Hepatic stellate cell (primary cell): ENCODE measurements at regions not wholly inside any gene's neighbourhood (a gene's known extent, or its start where the extent isn't known, plus 50 kb on each side); places are given as distances from the start of the nearest gene placed in this dataset.
"Not testable (repeated sequence)": the region's sequence is repeated elsewhere in the genome, so short reads cannot be mapped to it uniquely, and the experiment has no call there.

Experiments
- DNase-seq: peaks from one replicate; pipeline ENCODE4 v3.0.0; 2011; ENCODE audit warnings: low spot score

DNA sequence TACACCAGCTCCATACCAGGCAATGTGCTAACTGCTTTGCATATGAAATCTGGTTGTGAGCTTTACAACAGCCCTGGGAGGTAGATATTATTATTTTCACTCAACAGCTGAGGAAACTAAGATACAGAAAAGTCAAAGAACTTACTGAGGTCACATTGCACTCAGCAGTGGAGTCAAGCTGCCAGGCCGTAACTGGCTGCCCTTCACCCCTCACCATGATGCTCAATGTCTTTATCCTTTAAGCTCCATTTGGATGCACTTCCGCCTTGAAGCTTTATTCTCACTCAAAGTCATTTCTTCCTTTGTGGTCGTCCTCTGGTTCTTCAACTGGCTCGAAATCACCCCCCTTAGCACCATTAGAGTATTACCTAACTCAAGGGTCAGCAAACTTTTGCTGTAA, 81.7 kb upstream of the RALGPS2 start:
- no peak for DNase-seq

DNA sequence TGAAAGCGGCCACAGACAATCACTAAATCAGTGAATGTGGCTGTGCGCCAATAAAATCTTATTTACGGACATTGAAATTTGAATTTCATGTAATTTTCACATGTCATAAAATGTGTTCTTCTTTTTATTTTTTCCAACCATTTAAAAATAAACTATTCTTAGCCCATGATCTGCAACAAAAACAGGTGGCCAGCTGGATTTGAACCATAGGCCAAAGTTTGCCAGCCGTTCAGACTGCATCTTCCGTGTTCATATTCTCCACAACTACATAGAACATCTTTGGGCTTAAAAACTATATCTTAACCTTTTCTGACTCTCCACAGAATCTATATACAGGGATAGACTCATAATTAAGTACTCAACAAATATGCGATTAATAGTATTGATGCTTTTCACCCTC, 81.2 kb upstream of the RALGPS2 start:
- no peak for DNase-seq

DNA sequence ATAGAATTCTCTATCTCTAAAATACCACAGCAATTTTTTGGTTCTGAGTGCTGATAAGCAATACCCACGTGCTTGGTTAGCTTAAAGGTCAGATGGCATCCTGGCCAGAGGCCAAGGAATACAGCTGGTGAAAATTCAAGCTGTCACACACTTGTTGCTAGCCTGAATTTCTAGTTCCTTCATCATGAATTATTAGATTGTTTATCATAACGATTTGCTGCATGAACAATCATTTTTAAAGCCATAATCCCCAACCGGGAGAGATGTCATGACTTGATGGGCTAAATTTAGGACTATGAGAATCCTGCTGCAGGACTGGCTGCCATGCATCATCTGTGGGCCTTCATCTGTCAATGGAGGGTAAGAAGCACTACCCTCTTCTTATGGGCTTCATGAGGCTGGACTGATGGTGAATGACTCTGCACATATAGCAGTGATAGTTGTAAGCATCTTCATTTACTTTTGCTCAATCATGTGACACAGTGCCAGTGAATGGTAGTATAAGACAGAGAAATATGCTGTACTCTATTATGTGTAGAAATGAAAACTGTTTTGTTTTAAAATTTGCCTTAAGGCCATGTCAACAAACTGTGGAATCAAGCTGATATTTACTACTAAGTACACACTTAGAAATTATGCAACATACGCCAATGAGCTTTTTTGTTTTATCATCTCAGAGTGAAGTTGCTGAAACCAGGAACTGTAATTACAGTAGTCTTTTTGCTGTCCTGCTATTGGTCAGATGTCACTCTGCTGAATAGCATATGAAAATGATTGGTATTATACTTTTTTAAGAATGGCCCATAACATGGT, 80.5 kb upstream of the RALGPS2 start:
- DNase-seq: peak; percentile 30

DNA sequence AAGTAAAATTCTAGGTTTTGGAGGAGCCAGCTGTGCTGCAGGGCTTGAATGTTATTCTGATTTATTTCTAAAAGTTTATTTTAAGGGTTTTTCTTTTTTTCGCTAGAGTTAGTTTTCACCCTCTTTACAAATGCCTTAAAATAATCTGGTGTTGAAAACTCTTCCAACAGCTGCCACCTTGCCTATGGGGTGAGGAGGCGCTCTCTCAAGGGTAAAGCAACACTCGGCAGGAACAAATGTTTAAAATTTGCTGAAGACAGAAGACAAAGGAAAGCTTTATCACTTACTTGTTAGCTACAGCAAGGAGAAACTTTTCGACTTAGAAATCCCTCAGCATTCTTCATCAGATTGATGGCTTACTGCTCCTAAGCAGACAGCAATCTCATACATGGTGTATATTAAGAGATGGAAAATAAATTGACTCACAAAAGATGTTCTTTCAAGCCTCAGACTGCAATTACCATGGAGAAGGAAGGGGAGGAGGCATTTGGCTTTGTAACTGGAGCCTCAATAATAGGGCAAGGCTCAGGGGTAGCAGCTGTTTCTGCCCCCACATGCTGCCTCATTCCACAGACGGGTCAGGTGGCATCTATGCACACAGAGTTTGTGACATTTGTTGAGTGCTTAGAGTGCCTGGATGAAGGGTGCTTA, 79.8 kb upstream of the RALGPS2 start:
- no peak for DNase-seq

DNA sequence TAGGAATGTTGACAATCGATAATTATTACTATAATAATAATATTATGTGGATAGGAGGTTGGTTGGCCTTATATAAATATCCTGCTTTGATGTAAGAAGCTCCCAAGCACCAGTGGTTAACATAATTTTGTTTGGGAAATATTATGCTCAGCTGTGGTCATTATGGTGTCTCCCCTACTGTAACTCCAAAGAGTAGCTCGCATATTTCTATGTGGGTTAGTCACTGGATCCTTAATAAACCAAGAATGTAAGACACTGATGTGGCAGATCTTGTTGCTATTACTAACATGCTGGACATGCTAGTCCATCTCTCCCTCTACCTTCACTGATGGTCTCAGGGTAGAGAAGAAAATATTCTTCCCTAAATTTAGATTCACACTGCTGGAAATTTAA, 79.2 kb upstream of the RALGPS2 start:
- DNase-seq: peak; percentile 72

DNA sequence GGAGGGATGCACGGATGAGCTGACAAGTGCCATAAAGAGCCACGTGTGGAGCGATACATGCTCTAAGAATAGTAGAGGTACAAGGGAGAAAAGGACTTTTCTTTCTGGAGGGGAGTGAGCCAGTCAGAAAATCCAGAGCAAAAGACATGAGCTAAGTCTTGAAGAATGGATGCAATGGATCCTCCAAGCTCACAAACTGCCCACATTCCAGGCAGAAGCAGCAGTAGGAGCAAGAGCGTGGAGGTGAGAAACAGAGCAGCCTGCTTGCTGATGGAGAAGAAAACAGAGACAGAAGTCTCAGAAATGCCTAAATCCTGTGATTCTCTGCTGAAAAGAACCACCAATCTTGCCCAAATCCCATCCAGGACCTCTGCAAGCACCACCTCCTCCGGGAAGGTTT, 78.2 kb upstream of the RALGPS2 start:
- no peak for DNase-seq

DNA sequence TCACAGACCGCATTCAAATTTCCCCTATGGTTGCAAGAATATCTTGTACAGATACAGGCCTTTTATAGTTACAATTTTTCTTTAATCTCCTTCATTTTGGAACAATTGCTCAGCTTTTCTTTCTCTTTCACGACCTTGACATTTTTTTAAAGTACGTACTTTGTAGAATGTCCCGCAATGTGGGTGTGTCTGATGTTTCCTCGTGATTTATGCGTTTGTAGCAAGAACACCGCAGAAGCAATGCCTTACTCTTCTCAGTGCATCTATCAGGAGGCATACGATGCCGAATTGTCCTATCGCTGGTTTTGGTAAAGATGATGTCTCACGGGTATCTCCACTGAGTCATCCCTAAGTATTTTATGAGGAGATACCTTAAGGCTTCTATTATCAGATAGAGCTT, 76.9 kb upstream of the RALGPS2 start:
- no peak for DNase-seq

DNA sequence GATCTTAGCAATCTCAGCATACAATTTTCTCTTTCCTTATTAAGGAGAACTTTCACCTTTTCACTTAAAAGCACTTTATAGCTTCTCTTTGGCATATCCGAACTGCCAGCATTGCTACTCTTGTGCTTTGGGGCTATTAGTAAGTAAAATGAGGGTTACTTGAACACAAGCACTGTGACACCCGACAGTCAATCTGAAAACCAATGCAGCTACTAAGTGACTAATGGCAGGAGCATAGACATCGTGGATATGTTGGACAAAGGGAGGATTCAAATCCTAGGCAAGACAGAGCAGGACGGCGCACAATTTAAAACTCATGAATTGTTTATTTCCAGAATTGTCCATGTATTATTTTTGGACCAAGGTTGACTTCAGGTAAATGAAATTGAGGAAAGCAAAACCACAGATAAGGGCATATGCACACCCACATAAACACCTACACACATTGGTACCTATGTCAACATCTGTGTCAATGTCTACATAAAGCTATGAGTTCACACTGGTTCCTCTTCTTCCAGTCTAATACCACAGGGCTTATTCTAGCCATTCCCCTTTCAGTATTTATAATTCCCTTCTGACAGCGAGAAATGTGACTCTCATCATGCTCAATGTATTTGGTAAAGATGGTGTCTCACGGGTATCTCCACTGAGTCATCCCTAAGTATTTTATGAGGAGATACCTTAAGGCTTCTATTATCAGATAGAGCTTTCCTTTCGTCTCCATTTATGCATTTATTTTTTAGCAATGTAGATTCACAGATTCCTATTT, 75.3 kb upstream of the RALGPS2 start:
- no peak for DNase-seq

DNA sequence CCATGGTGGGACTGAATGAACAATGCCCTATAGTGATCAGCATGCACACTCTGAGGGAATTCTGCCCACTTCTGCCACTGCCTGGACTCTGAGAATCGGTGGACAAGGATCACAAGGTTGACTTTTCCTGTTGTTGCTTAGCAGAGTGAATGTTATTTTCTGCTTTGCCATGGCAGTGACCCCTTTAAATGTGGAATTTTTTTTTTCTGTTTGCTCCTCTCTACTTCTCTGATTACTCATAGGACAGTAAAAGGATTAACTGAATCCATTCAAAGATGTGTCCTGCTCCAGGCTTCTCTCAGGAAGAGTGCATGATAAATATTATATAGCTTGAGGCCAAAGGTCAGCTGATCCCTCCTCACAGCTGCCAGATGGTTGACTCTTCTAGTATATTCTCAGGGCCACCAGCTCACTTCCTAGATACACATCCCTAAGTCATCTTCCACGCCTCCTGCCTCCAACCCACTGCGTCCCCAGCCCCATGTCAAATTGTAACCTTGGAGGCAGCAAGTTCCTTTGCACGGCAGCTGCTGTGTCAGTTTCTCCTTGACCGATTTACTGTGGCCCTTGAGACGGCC, 74.0 kb upstream of the RALGPS2 start:
- DNase-seq: peak; percentile 29

DNA sequence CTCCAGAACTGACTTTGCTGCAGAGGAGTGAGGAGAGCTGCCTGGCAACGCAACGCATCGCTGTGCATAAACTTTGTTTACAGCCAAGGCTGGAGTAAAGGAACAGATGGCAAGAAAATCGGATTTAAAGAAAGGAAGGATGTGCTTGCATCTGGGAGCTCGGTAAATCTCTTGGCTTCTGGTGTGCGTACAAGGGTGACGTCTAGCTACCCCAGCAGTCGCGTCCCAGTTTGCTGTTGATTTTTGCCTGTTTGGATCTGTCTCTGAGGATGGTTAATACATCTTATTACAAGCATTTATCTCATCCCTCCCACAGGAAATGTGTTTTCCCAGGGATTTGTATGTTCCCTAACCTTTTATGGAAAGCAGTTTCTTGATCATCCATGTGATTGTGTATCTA, 73.3 kb upstream of the RALGPS2 start:
- no peak for DNase-seq

DNA sequence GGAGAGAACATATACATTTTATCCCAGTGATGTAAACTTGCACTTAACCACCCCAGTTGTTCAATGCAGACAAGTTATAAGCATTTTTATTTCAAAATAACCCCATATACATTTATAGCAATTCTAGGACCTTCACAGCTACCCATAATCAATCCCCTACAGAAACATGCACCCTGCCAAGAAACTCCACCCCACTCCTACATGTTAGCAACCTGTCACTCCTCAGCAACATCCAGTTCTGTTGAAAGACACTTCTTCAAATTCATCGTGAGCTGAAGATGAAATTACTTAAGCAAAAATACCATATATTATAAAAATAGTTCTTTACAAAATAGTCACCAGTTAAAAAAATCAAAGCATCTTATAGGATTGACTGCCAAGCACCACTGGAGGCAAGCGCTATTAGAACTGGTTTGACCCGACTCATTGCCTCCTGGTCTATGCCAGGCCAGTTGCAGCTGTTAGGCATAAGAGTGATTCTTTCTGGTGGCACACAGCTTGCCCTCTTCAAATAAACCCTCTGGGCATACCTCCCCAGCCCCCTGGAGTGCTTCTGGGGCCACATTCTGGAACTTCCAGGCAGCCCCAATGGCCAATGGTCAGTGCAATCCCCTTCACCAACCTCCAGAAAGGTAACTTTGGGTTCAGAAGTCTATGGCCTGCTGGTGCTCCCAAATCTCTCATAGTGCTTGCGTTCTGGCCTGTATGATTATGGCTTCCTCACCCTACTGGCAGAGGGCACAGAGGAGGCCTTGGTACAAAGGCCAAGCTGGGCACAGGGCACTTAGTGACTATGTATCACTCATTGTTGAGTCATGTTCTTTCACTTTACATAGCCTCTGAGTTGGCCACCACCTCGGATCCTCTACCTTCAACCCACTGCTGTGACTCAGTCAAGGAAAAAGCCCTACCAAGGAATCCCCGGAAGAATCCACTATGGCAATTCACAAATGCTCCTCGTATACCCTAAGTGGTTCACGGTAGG, 72.2 kb upstream of the RALGPS2 start:
- DNase-seq: no peak

DNA sequence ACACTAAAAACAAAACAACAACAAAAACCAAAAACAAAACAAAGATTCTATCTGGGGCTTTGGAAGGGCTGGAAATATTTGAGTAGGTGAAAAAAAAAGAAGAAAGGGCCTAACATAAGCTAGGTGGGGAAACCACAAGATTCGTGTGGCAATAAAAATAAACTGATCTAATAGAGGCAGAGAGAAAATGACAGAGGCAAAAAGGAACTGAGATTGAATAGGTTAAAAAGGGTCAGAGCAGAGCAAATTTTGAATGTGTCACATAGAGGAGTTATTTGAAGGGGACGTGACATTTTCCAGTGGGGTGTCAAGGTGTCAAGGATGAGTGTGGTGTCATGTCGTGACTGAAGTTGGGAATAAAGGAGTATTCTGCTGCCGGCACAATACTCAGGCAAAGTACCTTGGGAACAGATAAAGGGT, 65.2 kb upstream of the RALGPS2 start:
- DNase-seq: no peak

DNA sequence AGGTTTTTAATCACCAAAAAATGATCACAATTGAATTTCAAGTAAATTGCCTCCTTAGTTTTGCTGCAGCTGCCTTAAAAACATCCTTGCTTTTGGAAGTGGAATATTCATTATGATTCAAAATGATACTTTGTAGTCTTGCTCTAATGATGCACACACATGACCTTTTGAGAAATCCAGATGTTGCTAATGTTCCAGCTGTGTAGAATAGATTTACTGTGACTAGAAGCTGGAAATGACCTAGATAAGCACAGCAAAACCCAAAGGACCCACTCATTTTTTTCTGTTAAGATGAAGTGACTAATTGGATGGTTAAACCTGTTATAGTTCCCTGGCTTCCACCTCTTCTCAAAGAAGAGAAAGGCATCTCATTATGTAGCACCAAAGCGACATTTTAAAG, 64.6 kb upstream of the RALGPS2 start:
- no peak for DNase-seq

DNA sequence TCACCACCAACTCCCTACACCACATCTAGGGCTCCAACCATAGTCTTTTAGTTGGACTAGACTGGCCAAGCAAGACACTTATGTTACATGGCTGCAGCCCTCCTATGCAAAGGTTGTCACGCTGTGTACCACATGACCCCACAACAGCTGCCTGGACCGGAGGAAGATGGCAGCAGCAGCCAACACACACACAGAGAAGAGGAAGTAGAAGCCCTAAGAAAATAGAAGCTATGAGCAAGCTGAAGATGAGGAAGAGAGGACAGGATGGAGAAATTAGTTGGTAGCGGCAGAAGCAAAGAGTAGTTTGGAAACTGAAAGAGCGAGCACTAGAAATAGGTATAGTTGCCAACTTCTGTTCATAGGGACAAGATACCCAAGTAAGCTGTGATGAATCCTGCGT, 60.8 kb upstream of the RALGPS2 start:
- DNase-seq: no peak

DNA sequence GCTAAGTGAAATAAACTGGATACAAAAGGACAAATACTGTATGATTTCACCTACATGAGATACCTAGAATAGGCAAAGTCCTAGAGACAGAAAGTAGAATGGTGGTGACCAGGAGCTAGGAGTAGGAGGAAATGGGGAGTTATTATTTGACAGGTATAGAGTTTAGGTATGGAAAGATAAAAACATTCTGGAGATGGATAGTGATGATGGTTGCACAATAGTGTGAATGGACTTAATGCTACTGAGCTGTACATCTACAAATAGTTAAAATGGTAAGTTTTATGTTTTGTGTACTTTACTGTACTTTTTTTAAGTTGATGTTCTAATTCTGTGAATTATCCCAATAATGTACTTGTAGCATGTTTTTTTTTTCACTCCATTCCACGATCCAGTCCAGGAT, 59.5 kb upstream of the RALGPS2 start:
- DNase-seq: no peak

DNA sequence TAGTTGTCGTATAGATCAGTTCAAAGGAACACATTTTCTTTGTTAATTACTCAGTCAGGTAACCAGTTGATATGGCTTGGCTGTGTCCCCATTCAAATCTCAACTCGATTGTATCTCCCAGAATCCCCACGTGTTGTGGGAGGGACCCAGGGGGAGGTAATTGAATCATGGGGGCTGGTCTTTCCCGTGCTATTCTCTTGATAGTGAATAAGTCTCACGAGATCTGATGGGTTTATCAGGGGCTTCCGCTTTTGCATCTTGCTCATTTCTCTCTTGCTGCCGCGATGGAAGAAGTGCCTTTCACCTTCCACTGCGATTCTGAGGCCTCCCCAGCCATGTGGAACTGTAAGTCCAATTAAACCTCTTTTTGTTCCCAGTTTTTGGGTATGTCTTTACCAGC, 58.2 kb upstream of the RALGPS2 start:
- not testable (repeated sequence) for DNase-seq

DNA sequence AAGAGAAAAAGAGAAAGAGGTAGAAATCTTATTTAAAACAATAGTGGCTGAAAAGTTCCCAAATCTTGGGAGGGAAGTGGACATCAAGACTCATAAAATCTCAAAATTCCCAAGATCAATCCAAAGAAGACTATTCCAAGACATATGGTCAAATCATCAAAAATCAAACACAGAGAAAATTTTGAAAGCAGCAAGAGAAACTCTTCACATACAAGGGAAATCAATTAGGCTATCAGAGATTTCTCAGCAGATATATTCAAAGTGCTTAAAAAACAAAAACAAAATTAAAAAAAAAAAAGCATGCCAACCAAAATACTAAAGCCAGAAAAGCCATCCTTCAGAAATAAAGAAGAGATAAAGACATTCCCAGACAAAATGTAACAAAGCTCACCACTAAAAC, 52.6 kb upstream of the RALGPS2 start:
- no peak for DNase-seq

DNA sequence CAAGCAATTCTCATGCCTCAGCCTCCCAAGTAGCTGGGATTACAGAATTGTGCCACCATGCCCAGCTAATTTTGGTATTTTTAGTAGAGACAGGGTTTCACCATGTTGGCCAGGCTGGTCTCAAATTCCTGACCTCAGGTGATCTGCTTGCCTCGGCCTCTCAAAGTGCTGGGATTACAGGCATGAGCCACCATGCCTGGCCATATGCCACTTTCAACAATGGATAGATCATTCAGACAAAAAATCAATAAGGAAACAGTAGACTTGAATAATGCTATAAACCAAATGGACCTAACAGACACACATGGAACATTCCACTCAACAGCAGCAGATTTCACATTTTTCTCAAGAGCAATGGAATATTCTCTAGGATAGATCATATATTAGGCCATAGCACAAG, 50.5 kb upstream of the RALGPS2 start:
- DNase-seq: not testable (repeated sequence)
